ENCODE measurements at regions not wholly inside any gene's neighbourhood (a gene's known extent, or its start where the extent isn't known, plus 50 kb on each side); places are given as distances from the start of the nearest gene placed in this dataset.

- ChIA-PET CTCF (no interaction called here), POLR2A (no interaction called here)
- intact Hi-C loops (cut with DNase I, micrococcal nuclease), result no loop called here
- no peak overlapping the region for H3K27ac ChIP-seq (ENCODE audit: low read depth in 1 of 2, low read length in 2 of 2)
- Mint-ChIP-seq H3K27me3 (no peaks in the 10 kb centered on the region), H3K9me3 (no peaks in the 10 kb centered on the region), H3K36me3 (ENCODE audit: low read depth) (no peaks in the 10 kb centered on the region), H3K4me1 (ENCODE audit: low read depth) (no peaks in the 10 kb centered on the region), H3K4me3 (no peak overlapping the region), H3K27ac (no peak overlapping the region)
- ATAC-seq (ENCODE audit: poor library complexity) (no peak), DNase-seq (no peak)
- no peaks in the 10 kb centered on the region for H3K4me1 ChIP-seq (ENCODE audit: insufficient read depth, low read length)
- H3K36me3 ChIP-seq (ENCODE audit: insufficient read depth, low read length), result no peaks in the 10 kb centered on the region
- no peaks in the 10 kb centered on the region for H3K9me3 ChIP-seq (ENCODE audit: control insufficient read depth in 1 of 2, insufficient read depth in 1 of 2, low read length in 2 of 2)
- H3K27me3 ChIP-seq (ENCODE audit: control insufficient read depth in 1 of 2, insufficient read depth in 2 of 2, low read length in 2 of 2), result no peaks in the 10 kb centered on the region
- no peak overlapping the region for H3K4me3 ChIP-seq (ENCODE audit: low read length)
- TF ChIP-seq CTCF (IDR thresholded peaks at IDR 0.05), result no peak
These were observed 611.8 kb upstream of the FANCL start for GRCh38 chr2:58852905-58853304.

GRCh38 chr2:58852243-58852642, 611.1 kb upstream of the FANCL start:
- no peaks in the 10 kb centered on the region for H3K36me3 Mint-ChIP-seq (ENCODE audit: low read depth)

GRCh38 chr2:58851598-58851997, 610.5 kb upstream of the FANCL start:
- Mint-ChIP-seq H3K27me3 (no peaks in the 10 kb centered on the region), H3K4me1 (ENCODE audit: low read depth) (no peaks in the 10 kb centered on the region)

More at GRCh38 chr2:58852243-58852642, 611.1 kb upstream of the FANCL start:
- H3K27ac Mint-ChIP-seq, result no peak overlapping the region
- H3K9me3 ChIP-seq (ENCODE audit: control insufficient read depth in 1 of 2, insufficient read depth in 1 of 2, low read length in 2 of 2), result no peaks in the 10 kb centered on the region
- no peak overlapping the region for H3K27ac ChIP-seq (ENCODE audit: low read depth in 1 of 2, low read length in 2 of 2)
- DNase-seq (no peak), ATAC-seq (ENCODE audit: poor library complexity) (no peak)
- no peaks in the 10 kb centered on the region for H3K4me1 Mint-ChIP-seq (ENCODE audit: low read depth)
- no peaks in the 10 kb centered on the region for H3K27me3 ChIP-seq (ENCODE audit: control insufficient read depth in 1 of 2, insufficient read depth in 2 of 2, low read length in 2 of 2)
- intact Hi-C loops (cut with DNase I, micrococcal nuclease), result no loop called here
- H3K4me3 ChIP-seq (ENCODE audit: low read length), result no peak overlapping the region
- no peaks in the 10 kb centered on the region for H3K27me3 Mint-ChIP-seq
- no peak for TF ChIP-seq CTCF (IDR thresholded peaks at IDR 0.05)
- ChIA-PET CTCF (no interaction called here), POLR2A (no interaction called here)
- H3K9me3 Mint-ChIP-seq, result no peaks in the 10 kb centered on the region
- no peak overlapping the region for H3K4me3 Mint-ChIP-seq
- no peaks in the 10 kb centered on the region for H3K36me3 ChIP-seq (ENCODE audit: insufficient read depth, low read length)
- no peaks in the 10 kb centered on the region for H3K4me1 ChIP-seq (ENCODE audit: insufficient read depth, low read length)

More at GRCh38 chr2:58851598-58851997, 610.5 kb upstream of the FANCL start:
- Mint-ChIP-seq H3K36me3 (ENCODE audit: low read depth) (no peaks in the 10 kb centered on the region), H3K27ac (no peak overlapping the region), H3K9me3 (no peaks in the 10 kb centered on the region), H3K4me3 (no peak overlapping the region)
- no peaks in the 10 kb centered on the region for H3K36me3 ChIP-seq (ENCODE audit: insufficient read depth, low read length)
- H3K4me3 ChIP-seq (ENCODE audit: low read length), result no peak overlapping the region
- no peak for ATAC-seq (ENCODE audit: poor library complexity)
- H3K27me3 ChIP-seq (ENCODE audit: control insufficient read depth in 1 of 2, insufficient read depth in 2 of 2, low read length in 2 of 2), result no peaks in the 10 kb centered on the region
- no peak for TF ChIP-seq CTCF (IDR thresholded peaks at IDR 0.05)
- DNase-seq, result no peak
- H3K27ac ChIP-seq (ENCODE audit: low read depth in 1 of 2, low read length in 2 of 2), result no peak overlapping the region
- intact Hi-C loops (cut with DNase I, micrococcal nuclease), result no loop called here
- no peaks in the 10 kb centered on the region for H3K4me1 ChIP-seq (ENCODE audit: insufficient read depth, low read length)
- POLR2A ChIA-PET, result no interaction called here
- no peaks in the 10 kb centered on the region for H3K9me3 ChIP-seq (ENCODE audit: control insufficient read depth in 1 of 2, insufficient read depth in 1 of 2, low read length in 2 of 2)
- CTCF ChIA-PET, result no interaction called here

Measured in CD4-positive, alpha-beta T cell (primary cell).